GM10266 (cell line): ENCODE measurements at regions not wholly inside any gene's neighbourhood (a gene's known extent, or its start where the extent isn't known, plus 50 kb on each side); places are given as distances from the start of the nearest gene placed in this dataset.

ENCODE experiments used
- DNase-seq: peaks from one replicate; pipeline ENCODE4 v3.0.0; 2012; ENCODE audit errors: extremely low spot score
- CTCF ChIP-seq: IDR thresholded peaks from 2 replicates; pipeline ENCODE4 v1.5.1; 2012; ENCODE audit warnings: mild to moderate bottlenecking, low read depth; ENCODE audit not compliant: control insufficient read depth, insufficient read depth; ENCODE audit errors: missing control alignments

DNA sequence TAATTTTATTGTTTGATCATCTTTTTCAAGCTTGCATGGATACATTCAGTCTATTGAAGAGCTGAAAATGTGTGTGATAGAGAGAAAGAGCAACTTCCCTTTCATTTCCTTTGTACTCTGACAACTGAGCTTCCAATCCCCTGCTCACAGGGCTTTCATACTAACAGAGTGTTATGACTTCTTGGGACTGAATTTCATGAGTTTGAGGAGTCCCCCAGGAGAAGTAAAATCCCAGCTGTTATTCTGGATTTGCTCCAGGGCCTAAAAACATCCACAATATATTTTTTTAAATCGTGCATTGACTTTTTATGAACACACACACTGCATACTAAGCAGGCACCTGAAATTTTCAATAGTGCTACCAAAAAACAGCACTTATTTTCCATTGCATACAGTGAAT lies 195.8 kb upstream of the CAND1 start:
- no peak for DNase-seq
- no peak for TF ChIP-seq CTCF

- TF ChIP-seq CTCF = no peak
Measured at GRCh38 chr12:67074072-67074471, 195.1 kb upstream of the CAND1 start.

GRCh38 chr12:67077617-67078016 lies 191.5 kb upstream of the CAND1 start:
- no peak for TF ChIP-seq CTCF
- DNase-seq = no peak

More at GRCh38 chr12:67074072-67074471, 195.1 kb upstream of the CAND1 start:
- no peak for DNase-seq

DNA sequence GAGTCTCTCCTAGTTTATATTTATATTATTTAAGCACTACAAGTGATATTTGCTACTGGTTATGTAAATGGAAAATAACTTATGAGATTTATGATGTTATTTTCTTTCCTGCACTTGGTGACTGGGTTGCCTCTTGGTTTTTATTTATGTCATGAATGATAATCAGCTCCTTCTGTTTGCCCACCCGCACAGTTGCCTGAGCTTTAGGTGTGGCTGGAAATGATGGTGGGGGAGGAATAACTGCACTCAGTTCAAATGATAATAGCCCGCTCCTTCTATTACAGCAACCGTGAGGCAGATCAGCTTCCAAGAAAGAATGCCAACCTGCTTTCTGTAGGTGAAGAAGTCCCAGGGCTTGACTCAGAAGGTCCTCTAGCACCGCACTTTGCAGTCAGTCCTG lies 190.2 kb upstream of the CAND1 start:
- no peak for DNase-seq
- no peak for TF ChIP-seq CTCF

GRCh38 chr12:67080637-67081036 lies 188.5 kb upstream of the CAND1 start:
- no peak for DNase-seq
- no peak for TF ChIP-seq CTCF

- TF ChIP-seq CTCF = no peak
- no peak for DNase-seq
Measured at GRCh38 chr12:67082221-67082620, 186.9 kb upstream of the CAND1 start.

GRCh38 chr12:67085699-67086098 lies 183.5 kb upstream of the CAND1 start:
- no peak for DNase-seq
- TF ChIP-seq CTCF = no peak
